ENCODE measurements at regions not wholly inside any gene's neighbourhood (a gene's known extent, or its start where the extent isn't known, plus 50 kb on each side); places are given as distances from the start of the nearest gene placed in this dataset.

- TF ChIP-seq CTCF (IDR thresholded peaks at IDR 0.05) = no peak
- Histone ChIP-seq H3K27me3 (no peaks in the 10 kb centered on the region), H3K27ac (no peak overlapping the region), H3K4me1 (no peaks in the 10 kb centered on the region), H3K9me3 (no peaks in the 10 kb centered on the region), H3K9ac (ENCODE audit: low read depth in 2 of 2, low read length in 2 of 2) (no peak overlapping the region), H3K36me3 (no peaks in the 10 kb centered on the region), H3K4me3 (no peak overlapping the region)
- intact Hi-C loops (cut with DNase I) = no loop called here
- DNase-seq = no peak
These were observed 129.1 kb upstream of the PIK3R1 start for GRCh38 chr5:68086439-68086838.

- H3K4me3 ChIP-seq = no peak overlapping the region
- intact Hi-C loops (cut with DNase I) = no loop called here
- no peak overlapping the region for H3K9ac ChIP-seq (ENCODE audit: low read depth in 2 of 2, low read length in 2 of 2)
- DNase-seq = no peak
- no peak overlapping the region for H3K27ac ChIP-seq
- H3K4me1 ChIP-seq = no peaks in the 10 kb centered on the region
- H3K36me3 ChIP-seq = no peaks in the 10 kb centered on the region
- no peaks in the 10 kb centered on the region for H3K9me3 ChIP-seq
- H3K27me3 ChIP-seq = no peaks in the 10 kb centered on the region
- TF ChIP-seq CTCF (IDR thresholded peaks at IDR 0.05) = no peak
These were observed 131.2 kb upstream of the PIK3R1 start for GRCh38 chr5:68084396-68084795.

- no peak for TF ChIP-seq CTCF (IDR thresholded peaks at IDR 0.05)
- H3K4me3 ChIP-seq = no peak overlapping the region
- no peak for DNase-seq
- H3K9ac ChIP-seq (ENCODE audit: low read depth in 2 of 2, low read length in 2 of 2) = no peak overlapping the region
- no peaks in the 10 kb centered on the region for H3K4me1 ChIP-seq
- no peak overlapping the region for H3K27ac ChIP-seq
- H3K9me3 ChIP-seq = no peaks in the 10 kb centered on the region
- no peaks in the 10 kb centered on the region for H3K36me3 ChIP-seq
- H3K27me3 ChIP-seq = no peaks in the 10 kb centered on the region
- intact Hi-C loops (cut with DNase I) = no loop called here
These were observed 135.1 kb upstream of the PIK3R1 start for GRCh38 chr5:68080282-68081050.

GRCh38 chr5:68077349-68077894 lies 138.1 kb upstream of the PIK3R1 start:
- intact Hi-C loops (cut with DNase I) = no loop called here
- no peak for DNase-seq
- no peaks in the 10 kb centered on the region for H3K27me3 ChIP-seq

GRCh38 chr5:68074633-68075032 lies 140.9 kb upstream of the PIK3R1 start:
- Histone ChIP-seq H3K9me3 (no peaks in the 10 kb centered on the region), H3K27ac (no peak overlapping the region), H3K27me3 (no peaks in the 10 kb centered on the region), H3K36me3 (no peaks in the 10 kb centered on the region), H3K4me3 (no peak overlapping the region), H3K4me1 (no peaks in the 10 kb centered on the region), H3K9ac (ENCODE audit: low read depth in 2 of 2, low read length in 2 of 2) (no peak overlapping the region)
- intact Hi-C loops (cut with DNase I) = no loop called here
- no peak for DNase-seq
- TF ChIP-seq CTCF (IDR thresholded peaks at IDR 0.05) = no peak

More at GRCh38 chr5:68077349-68077894, 138.1 kb upstream of the PIK3R1 start:
- Histone ChIP-seq H3K9me3 (no peaks in the 10 kb centered on the region), H3K36me3 (no peaks in the 10 kb centered on the region), H3K4me3 (no peak overlapping the region), H3K27ac (no peak overlapping the region), H3K9ac (ENCODE audit: low read depth in 2 of 2, low read length in 2 of 2) (no peak overlapping the region), H3K4me1 (no peaks in the 10 kb centered on the region)
- TF ChIP-seq CTCF (IDR thresholded peaks at IDR 0.05) = no peak
